LHCN-M2 (cell line): ENCODE measurements at regions not wholly inside any gene's neighbourhood (a gene's known extent, or its start where the extent isn't known, plus 50 kb on each side); places are given as distances from the start of the nearest gene placed in this dataset.
"Not testable (repeated sequence)": the region's sequence is repeated elsewhere in the genome, so short reads cannot be mapped to it uniquely, and the experiment has no call there.

Experiments used
- DNase-seq: peaks from one replicate; pipeline ENCODE4 v3.0.0-alpha.2; 2012; ENCODE audit warnings: low read depth

- no peak for DNase-seq
Measured at GRCh38 chr7:131937868-131938267, 381.4 kb upstream of the PODXL start.

GRCh38 chr7:131935180-131935579 is 378.8 kb upstream of the PODXL start:
- DNase-seq, result no peak

GRCh38 chr7:131934452-131934851 is 378.0 kb upstream of the PODXL start:
- DNase-seq, result no peak

GRCh38 chr7:131933751-131934289 is 377.4 kb upstream of the PODXL start:
- no peak for DNase-seq

GRCh38 chr7:131933219-131933618 is 376.8 kb upstream of the PODXL start:
- DNase-seq, result not testable (repeated sequence)

- DNase-seq, result no peak
Measured at GRCh38 chr7:131932271-131932670, 375.8 kb upstream of the PODXL start.

GRCh38 chr7:131931370-131931769 is 374.9 kb upstream of the PODXL start:
- DNase-seq, result no peak

GRCh38 chr7:131929632-131930031 is 373.2 kb upstream of the PODXL start:
- no peak for DNase-seq

- no peak for DNase-seq
Measured at GRCh38 chr7:131927770-131928423, 371.5 kb upstream of the PODXL start.

- no peak for DNase-seq
Measured at GRCh38 chr7:131925636-131926035, 369.2 kb upstream of the PODXL start.

- no peak for DNase-seq
Measured at GRCh38 chr7:131924857-131925256, 368.4 kb upstream of the PODXL start.

- DNase-seq, result not testable (repeated sequence)
Measured at GRCh38 chr7:131922948-131923347, 366.5 kb upstream of the PODXL start.

GRCh38 chr7:131921016-131921415 is 364.6 kb upstream of the PODXL start:
- no peak for DNase-seq

- no peak for DNase-seq
Measured at GRCh38 chr7:131919920-131920709, 363.7 kb upstream of the PODXL start.

GRCh38 chr7:131911112-131911511 is 354.7 kb upstream of the PODXL start:
- DNase-seq, result no peak

GRCh38 chr7:131909151-131909768 is 352.8 kb upstream of the PODXL start:
- DNase-seq, result no peak

- DNase-seq, result no peak
Measured at GRCh38 chr7:131908714-131909113, 352.3 kb upstream of the PODXL start.

GRCh38 chr7:131905471-131905973 is 349.1 kb upstream of the PODXL start:
- no peak for DNase-seq

- no peak for DNase-seq
Measured at GRCh38 chr7:131904760-131905327, 348.4 kb upstream of the PODXL start.

GRCh38 chr7:131903315-131903714 is 346.9 kb upstream of the PODXL start:
- DNase-seq, result no peak

- no peak for DNase-seq
Measured at GRCh38 chr7:131900785-131901287, 344.4 kb upstream of the PODXL start.
